ENCODE measurements at regions not wholly inside any gene's neighbourhood (a gene's known extent, or its start where the extent isn't known, plus 50 kb on each side); places are given as distances from the start of the nearest gene placed in this dataset.

- Histone ChIP-seq H3K36me3 (no peaks in the 10 kb centered on the region), H3K27me3 (no peaks in the 10 kb centered on the region), H3K9me3 (no peaks in the 10 kb centered on the region), H3K27ac (no peak overlapping the region), H3K4me3 (no peak overlapping the region), H3K4me1 (no peaks in the 10 kb centered on the region)
- 76% methylated on average over 8 of the region's 10 CpGs for WGBS (ENCODE audit: insufficient coverage, low coverage, low lambda C conversion rate, missing lambda C conversion rate)
- ATAC-seq (no peak), DNase-seq (no peak)
- TF ChIP-seq, protein P1, sequence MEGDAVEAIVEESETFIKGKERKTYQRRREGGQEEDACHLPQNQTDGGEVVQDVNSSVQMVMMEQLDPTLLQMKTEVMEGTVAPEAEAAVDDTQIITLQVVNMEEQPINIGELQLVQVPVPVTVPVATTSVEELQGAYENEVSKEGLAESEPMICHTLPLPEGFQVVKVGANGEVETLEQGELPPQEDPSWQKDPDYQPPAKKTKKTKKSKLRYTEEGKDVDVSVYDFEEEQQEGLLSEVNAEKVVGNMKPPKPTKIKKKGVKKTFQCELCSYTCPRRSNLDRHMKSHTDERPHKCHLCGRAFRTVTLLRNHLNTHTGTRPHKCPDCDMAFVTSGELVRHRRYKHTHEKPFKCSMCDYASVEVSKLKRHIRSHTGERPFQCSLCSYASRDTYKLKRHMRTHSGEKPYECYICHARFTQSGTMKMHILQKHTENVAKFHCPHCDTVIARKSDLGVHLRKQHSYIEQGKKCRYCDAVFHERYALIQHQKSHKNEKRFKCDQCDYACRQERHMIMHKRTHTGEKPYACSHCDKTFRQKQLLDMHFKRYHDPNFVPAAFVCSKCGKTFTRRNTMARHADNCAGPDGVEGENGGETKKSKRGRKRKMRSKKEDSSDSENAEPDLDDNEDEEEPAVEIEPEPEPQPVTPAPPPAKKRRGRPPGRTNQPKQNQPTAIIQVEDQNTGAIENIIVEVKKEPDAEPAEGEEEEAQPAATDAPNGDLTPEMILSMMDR (IDR thresholded peaks at IDR 0.05), result no peak
- no peak for TF ChIP-seq POLR2A (IDR thresholded peaks at IDR 0.05)
- intact Hi-C loops (cut with DNase I), result no loop called here
Observed at GRCh38 chr20:48171626-48172356, 386.5 kb upstream of the SULF2 start.

DNA sequence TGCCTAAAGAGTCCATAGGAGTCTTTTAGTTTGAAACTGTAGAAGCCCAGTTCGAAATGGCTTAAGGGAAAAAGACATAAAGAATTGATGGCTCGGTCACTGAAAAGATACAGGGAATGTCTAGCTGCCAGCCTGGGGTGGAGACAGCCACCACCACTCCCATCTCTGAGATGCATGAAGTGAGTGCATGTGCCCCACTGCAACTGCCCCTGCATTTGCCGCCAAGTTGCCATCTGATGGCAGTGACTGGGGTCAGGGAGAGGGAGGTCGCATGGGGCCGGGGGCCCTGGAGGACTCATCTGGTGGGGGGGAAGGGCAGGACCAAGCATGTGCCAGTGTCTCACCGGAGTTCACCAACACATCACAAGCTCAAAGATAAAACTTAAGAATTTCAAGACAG lies 385.8 kb upstream of the SULF2 start:
- intact Hi-C loops (cut with DNase I), result no loop called here
- no peak for ATAC-seq
- no peaks in the 10 kb centered on the region for H3K9me3 ChIP-seq

DNA sequence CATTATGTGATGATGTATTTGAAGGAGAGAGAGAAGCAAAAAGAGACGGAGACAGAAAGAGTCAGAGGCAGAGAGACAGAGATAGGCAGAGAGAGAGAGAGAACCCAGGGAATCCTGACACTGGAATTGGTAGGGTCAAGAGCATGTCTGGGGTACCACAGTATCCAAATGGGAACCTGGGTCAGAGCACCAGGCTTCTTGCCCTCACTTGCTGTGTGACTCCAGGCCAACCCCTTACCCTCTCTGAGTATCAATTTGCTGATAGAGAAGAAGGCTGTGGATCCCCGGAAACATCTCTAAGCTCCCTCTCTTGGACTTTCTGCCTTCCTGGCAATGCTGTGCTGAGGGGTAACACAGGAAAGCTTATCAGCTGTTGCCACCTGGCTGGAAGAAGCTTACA lies 385.3 kb upstream of the SULF2 start:
- 42% methylated on average over 2 of the region's 2 CpGs for WGBS (ENCODE audit: insufficient coverage, low coverage, low lambda C conversion rate, missing lambda C conversion rate)
- intact Hi-C loops (cut with DNase I), result no loop called here
- no peaks in the 10 kb centered on the region for H3K36me3 ChIP-seq

More for the DNA sequence above, 385.8 kb upstream of the SULF2 start:
- H3K4me3 ChIP-seq, result no peak overlapping the region
- H3K4me1 ChIP-seq, result no peaks in the 10 kb centered on the region
- DNase-seq, result no peak
- WGBS (ENCODE audit: insufficient coverage, low coverage, low lambda C conversion rate, missing lambda C conversion rate), result 54% methylated on average over 6 of the region's 6 CpGs
- TF ChIP-seq POLR2A (IDR thresholded peaks at IDR 0.05), result no peak
- H3K27me3 ChIP-seq, result no peaks in the 10 kb centered on the region
- H3K36me3 ChIP-seq, result no peaks in the 10 kb centered on the region
- no peak overlapping the region for H3K27ac ChIP-seq

DNA sequence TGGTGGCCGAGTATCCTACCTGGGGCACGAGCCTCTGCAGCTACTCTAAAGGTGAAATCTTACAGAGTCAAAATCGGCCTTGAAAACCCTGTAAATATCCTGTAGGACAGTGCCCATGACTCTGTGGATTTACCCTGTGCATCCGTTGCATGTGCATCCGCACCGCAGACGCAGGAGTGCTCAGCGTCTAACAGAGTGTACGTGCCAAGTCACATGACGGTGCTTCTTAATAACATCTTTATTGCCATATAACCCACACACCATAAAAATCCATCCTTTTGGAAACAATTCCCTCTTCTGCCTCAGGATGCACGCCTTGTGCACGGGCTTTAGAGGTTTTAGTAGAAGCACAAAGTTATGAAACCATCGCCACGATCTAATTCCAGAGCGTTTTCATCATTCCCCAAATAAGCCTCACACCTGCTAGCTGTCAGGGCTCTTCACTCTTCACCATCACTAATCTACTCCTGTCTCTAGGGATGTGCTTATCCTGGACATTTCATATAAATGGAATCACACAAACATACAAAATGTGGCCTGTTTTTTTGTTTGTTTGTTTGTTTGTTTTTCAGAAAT lies 384.5 kb upstream of the SULF2 start:
- no peaks in the 10 kb centered on the region for H3K36me3 ChIP-seq
- intact Hi-C loops (cut with DNase I), result no loop called here
- H3K4me3 ChIP-seq, result no peak overlapping the region
- H3K27ac ChIP-seq, result no peak overlapping the region
- no peaks in the 10 kb centered on the region for H3K27me3 ChIP-seq
- ATAC-seq (no peak), DNase-seq (no peak)
- no peaks in the 10 kb centered on the region for H3K4me1 ChIP-seq
- no peaks in the 10 kb centered on the region for H3K9me3 ChIP-seq
- TF ChIP-seq, protein P1 (IDR thresholded peaks at IDR 0.05), result no peak
- TF ChIP-seq POLR2A (IDR thresholded peaks at IDR 0.05), result no peak
- 51% methylated on average over 9 of the region's 15 CpGs for WGBS (ENCODE audit: insufficient coverage, low coverage, low lambda C conversion rate, missing lambda C conversion rate)

More for the DNA sequence above, 385.3 kb upstream of the SULF2 start:
- H3K27ac ChIP-seq, result no peak overlapping the region
- H3K27me3 ChIP-seq, result no peaks in the 10 kb centered on the region
- no peaks in the 10 kb centered on the region for H3K4me1 ChIP-seq
- H3K9me3 ChIP-seq, result no peaks in the 10 kb centered on the region
- H3K4me3 ChIP-seq, result no peak overlapping the region
- no peak for ATAC-seq
- DNase-seq, result no peak
- TF ChIP-seq, protein P1 (IDR thresholded peaks at IDR 0.05), result no peak
- no peak for TF ChIP-seq POLR2A (IDR thresholded peaks at IDR 0.05)

DNA sequence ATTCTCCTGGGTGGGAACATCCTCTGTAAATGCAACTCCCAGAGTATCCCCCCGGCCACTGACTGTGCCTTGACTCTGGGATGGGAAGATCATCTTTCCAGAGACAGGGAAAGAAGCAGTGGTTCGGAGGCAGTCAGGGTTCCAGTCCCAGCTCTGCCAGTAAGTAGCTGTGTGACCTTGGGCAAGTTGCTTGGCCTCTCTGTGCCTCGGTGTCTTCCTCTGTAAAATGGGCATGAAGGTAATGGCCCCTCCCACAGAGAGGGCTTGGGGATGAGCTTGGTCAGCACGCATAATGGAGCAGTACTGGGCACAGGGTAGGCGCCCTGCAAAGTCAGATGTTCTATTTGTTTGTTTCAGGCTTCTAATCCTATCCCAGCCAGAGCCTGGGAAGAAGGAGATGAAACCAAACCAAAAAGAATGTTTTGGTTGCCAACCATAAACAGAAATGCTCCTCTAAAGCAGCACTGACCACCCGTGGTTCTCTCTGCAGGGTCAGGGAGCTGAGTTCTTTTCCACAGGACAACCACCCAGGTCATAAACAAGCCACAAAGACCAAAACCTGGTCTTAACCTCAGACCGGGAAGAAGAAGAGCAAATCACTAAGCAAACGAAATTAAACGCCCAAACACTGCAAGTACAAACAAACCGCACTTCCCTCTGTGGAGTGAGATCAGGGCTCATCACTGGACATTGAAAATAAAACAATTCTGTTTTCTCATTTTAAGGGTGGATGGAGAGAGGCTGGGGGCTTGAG lies 381.0 kb upstream of the SULF2 start:
- DNase-seq (no peak), ATAC-seq (no peak)
- Histone ChIP-seq H3K27ac (no peak overlapping the region), H3K27me3 (no peaks in the 10 kb centered on the region), H3K36me3 (no peaks in the 10 kb centered on the region), H3K4me3 (no peak overlapping the region), H3K4me1 (no peaks in the 10 kb centered on the region), H3K9me3 (no peaks in the 10 kb centered on the region)
- WGBS (ENCODE audit: insufficient coverage, low coverage, low lambda C conversion rate, missing lambda C conversion rate), result 16% methylated on average over 6 of the region's 10 CpGs
- intact Hi-C loops (cut with DNase I), result no loop called here
- TF ChIP-seq, protein P1 (IDR thresholded peaks at IDR 0.05), result no peak
- no peak for TF ChIP-seq POLR2A (IDR thresholded peaks at IDR 0.05)

All from right lobe of liver (tissue), 6 donors.